GM10248 (cell line): ENCODE measurements at regions not wholly inside any gene's neighbourhood (a gene's known extent, or its start where the extent isn't known, plus 50 kb on each side); places are given as distances from the start of the nearest gene placed in this dataset.

ENCODE experiments used
- CTCF ChIA-PET: fragments of 300-600 bp; sonication (Branson Sonifier 250); formaldehyde crosslinking; extraction: SDS; loops from one replicate; lab custom pipeline; 2021; ENCODE audit warnings: antibody characterized with exemption; lab: Yijun Ruan, JAX
- POLR2A ChIA-PET: fragments of 350-650 bp; sonication (Branson Sonifier 250); formaldehyde crosslinking; extraction: SDS; loops from one replicate; lab custom pipeline; 2020; ENCODE audit warnings: antibody characterized with exemption; lab: Yijun Ruan, JAX
- DNase-seq: peaks from one replicate; pipeline ENCODE4 v3.0.0; 2012; ENCODE audit errors: extremely low spot score
- CTCF ChIP-seq: IDR thresholded peaks from 2 replicates; pipeline ENCODE4 v1.5.1; 2012; ENCODE audit warnings: mild to moderate bottlenecking, low read depth; ENCODE audit errors: extremely low read depth, missing control alignments, control extremely low read depth

GRCh38 chr6:147142684-147143245 is 61.5 kb upstream of the STXBP5 start:
- no peak for DNase-seq
- no peak for TF ChIP-seq CTCF
- POLR2A ChIA-PET: no interaction called here
- CTCF ChIA-PET: no interaction called here

- no peak for TF ChIP-seq CTCF
- POLR2A ChIA-PET: no interaction called here
- no peak for DNase-seq
- CTCF ChIA-PET: interaction anchor here (0.9 to 1.6 kb wide), 2 partner anchors 9 to 10 kb away, joined by 3 read pairs; no protein-coding TSS in a partner anchor
These were observed 55.1 kb upstream of the STXBP5 start for GRCh38 chr6:147149092-147149491.

- TF ChIP-seq CTCF: no peak
These were observed 54.4 kb upstream of the STXBP5 start for GRCh38 chr6:147149826-147150225.

GRCh38 chr6:147150293-147150692 is 53.9 kb upstream of the STXBP5 start:
- POLR2A ChIA-PET: no interaction called here
- CTCF ChIA-PET: no interaction called here
- no peak for TF ChIP-seq CTCF
- DNase-seq: no peak

More at GRCh38 chr6:147149826-147150225, 54.4 kb upstream of the STXBP5 start:
- CTCF ChIA-PET: interaction anchor here (1.6 kb wide), 1 partner anchor 10 kb away, joined by 3 read pairs; no protein-coding TSS in a partner anchor
- POLR2A ChIA-PET: no interaction called here
- DNase-seq: no peak
